HG02981 (cell line): ENCODE measurements at regions not wholly inside any gene's neighbourhood (a gene's known extent, or its start where the extent isn't known, plus 50 kb on each side); places are given as distances from the start of the nearest gene placed in this dataset.

Source experiments
- ATAC-seq: cut with Tn5 transposase; IDR thresholded peaks from one replicate; pipeline ENCODE4 v1.9.1; 2021; ENCODE audit warnings: mild to moderate bottlenecking, moderate library complexity; ENCODE audit not compliant: unreplicated experiment

DNA sequence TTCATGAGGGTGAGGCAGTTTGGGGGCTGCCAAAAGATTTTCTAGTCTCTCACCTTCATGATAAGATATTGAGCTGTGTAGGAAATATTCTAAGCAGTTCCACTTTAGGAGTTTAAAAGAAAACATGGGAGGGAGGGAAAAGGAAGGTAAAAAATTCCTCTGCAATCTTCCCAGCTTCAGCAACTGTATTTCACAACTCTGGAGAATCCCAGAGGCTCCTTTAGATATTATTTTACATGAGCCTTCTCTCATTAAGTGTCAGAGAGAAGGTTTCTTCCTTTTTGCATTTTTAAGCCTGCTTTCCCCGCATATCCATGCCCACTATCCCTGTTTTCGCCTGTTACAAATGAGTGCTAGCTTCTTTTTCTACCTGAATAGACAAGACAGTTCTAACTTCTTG, 289.4 kb downstream of the CHRM3 start:
- no peak for ATAC-seq

DNA sequence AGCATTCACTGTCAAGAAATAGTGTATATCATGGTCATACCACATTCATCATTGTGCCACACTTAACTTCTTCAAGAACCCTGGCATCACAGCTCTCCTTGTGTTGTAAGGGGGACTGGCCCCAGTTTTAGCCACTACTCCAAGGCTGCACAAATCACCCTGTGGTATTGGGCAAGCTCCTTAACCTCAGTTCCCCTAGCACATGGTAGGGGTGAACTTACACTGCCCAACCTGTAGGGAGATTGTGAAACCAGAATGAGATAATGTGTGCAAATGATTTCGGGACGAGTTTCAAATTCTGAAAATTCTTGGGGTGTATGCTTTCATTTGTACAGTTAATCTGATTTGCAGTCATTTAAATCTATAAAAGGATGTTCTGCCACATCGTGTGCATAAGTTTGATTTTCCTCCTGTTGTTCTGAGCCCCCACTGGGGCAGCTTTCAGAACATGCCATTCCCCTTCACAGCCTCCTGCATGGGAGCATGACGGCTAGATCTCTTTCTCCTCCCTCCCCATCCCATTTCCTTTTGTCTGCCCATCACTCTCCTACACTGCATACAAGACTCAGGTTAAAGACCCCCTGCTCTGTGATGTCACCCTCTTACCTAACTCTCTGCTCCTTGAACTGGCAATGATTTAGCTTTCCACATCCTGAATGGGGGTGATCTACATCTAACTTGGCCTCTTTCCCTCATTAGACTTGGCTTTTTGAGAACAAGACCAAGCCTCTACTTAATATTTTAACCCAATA, 290.3 kb downstream of the CHRM3 start:
- ATAC-seq, result no peak

DNA sequence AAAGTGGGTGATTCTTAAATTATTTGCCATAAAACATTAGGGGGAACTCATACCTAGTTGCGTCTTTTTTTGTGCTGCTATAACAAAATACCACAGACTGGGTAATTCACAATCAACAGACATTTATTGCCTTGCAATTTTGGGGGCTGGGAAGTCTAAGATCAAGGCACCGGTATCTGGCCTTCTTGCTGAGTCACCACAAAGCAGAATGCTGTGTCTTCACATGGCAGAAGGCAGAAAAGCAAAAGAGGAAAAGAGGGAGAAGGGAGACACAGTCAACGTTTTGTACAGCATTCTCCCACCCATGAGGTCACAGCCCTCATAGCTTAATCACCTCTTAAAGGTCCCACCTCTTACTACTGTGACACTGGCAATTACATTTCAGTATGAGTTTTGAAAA, 291.0 kb downstream of the CHRM3 start:
- no peak for ATAC-seq

DNA sequence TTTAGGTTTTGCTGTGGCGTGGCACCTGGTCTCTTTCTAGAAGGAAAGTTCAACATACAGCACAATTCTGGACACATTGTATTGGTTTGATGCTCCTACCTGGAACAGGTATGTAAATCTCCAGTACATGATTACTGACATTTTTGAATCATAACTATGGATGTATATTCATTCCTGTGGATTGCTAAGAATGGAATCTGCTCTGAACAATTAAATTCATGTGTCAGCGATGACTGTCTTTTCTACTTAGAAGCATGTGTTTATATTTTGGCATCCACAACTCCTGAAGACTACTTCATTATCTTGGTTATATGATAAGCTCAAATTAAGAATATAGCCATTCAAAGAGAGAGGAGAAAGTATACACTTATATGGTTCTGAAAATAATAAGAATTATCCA, 291.8 kb downstream of the CHRM3 start:
- ATAC-seq, result no peak

DNA sequence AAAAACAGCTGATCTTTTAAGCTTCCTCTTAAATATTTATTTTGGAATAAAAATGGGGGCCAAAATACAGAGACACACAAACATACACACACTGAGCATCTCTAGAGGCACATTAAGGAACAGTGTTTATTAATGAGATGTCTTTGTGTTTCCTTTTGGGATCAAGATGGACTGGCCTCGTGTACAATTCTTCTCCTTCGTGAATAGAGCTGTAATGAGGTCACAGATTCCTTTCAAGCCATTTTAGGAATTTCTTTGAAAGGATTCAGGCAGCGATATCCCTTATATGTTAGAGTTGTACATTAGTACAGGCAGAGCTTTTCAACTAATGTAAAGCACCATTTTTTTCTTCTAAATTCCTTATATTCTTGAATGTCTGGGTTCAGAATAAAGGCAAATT, 295.7 kb downstream of the CHRM3 start:
- no peak for ATAC-seq

DNA sequence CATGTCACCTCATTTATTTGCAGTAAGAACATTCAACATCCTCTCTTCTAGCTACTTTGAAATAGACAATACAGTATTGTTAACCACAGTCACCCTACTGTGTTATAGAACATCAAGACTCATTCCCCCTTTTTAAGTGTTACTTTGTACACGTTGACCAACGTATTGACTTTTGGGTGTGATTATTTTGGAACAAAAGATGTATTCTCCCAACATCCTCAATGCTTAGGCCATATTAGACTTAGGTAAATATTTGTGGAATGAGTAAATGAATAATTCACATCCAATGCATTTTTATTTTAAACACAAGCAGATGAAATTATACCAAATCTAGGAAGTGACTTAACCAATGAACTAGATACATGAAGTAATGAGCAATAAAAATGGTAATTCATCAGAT, 296.6 kb downstream of the CHRM3 start:
- ATAC-seq, result no peak

DNA sequence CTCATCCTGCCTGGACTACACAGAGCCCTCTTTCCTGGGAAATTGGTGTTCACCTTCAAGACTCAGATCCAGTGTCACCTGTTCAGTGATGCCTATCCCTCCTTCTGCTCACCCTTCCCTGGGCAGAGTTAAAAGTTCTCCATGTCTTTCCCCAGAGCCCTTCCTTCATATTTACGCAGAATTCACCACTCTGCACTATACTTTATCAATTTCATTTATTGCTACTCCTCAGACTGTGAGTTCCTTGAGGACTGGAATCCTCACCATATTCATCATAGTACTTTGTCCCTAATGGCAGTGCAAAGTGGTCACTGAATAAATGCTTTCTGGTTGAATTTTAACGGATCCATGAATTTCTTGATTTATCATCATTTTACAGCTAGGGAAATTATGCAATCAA, 300.0 kb downstream of the CHRM3 start:
- no peak for ATAC-seq

DNA sequence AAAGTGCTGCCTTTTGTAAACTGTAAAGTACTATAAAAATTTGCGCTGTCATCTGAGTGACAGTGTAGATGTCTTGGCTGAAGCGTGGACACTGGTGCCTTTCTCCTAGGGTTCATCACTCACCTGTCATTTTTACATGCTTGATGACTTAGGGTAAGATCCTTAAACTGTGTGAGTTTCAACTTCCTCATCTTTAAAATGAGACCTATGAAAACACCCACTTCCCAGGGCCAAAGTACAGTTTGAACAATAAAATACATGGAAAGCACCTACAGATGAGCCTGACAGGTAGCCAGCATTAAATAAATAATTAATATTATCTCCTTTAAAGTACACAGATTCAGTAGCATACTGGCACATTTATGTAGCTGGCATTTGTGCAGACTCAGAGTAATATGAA, 309.9 kb downstream of the CHRM3 start:
- no peak for ATAC-seq

DNA sequence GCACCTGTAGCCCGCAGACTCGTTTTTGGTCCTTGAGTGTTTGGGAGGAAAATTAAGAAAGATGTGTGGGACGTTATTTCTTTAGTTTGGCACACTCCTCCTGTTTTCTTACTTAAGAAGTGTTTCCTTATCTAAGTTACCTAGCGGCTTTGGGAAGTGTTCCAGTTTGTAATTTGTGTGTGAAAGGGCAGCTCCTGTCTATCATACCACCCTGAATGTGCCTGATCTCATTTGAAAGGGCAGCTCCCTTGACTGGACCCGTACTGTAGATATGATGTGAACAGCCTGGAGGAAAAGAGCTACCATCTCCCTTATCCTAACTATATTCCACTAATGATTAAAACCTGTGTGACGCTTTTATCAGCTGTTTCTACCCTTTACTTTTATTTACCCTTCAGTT, 314.3 kb downstream of the CHRM3 start:
- no peak for ATAC-seq

DNA sequence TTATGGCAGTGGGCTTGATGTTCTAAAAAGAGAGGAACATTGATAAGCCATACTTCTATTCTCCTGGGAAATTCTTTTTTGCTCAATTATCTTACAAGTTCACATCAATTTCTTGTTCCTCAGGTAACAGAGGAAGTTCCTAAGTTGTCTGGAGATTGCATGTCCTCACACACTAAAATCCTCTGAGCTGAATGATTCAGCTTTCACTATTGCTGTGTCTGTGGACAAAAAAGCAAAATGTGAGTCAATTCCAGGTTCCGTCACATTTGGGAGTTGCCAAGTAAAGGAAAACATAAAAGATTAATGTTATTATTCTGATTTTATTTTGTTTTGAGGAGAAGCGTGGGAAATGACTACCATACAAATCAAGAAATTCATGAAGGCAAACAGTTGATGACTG, 316.7 kb downstream of the CHRM3 start:
- ATAC-seq, result no peak

DNA sequence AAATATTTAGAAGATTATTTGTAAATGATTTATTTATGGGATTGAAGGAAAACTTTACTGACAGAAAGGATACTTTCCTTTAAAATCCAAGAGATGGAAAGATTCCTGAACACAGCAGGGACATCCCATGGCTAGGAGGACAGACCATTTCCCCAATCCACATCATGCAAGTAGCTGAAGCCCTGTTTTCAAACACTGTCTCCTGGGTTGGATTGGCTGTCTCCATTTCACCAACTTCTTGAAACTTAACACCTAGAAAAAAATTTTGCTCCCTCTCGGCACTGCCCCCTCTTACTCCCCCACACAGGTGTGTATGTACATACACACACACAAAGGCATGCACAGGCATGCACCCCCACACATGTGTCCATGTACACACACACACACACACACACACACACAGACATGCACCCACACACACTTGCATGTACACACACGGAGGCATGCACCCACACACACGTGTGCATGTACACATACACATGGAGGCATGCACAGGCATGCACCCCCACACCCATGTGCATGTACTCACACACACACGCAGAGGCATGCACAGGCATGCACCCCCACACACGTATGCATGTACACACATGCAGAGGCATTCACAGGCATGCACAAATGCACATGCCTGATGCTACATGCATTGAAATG, 320.0 kb downstream of the CHRM3 start:
- ATAC-seq, result no peak

DNA sequence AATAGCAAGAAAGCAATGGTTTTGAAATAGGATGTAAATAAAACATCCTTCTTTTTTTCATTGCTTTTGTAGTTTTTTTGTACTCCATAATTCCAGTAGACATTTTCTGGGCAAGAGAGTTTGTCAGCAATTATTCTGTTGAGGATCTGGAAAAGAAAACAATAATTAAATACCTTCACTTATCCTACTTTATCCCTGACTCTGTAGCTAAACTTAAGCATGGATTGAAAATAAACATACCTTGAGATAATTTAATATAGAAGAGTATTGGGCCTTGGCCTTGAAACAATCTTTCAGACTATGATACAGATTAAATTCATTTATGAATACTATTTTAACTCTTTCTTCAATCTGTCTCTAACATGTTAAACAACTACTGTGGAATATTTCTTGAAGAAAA, 321.2 kb downstream of the CHRM3 start:
- no peak for ATAC-seq

DNA sequence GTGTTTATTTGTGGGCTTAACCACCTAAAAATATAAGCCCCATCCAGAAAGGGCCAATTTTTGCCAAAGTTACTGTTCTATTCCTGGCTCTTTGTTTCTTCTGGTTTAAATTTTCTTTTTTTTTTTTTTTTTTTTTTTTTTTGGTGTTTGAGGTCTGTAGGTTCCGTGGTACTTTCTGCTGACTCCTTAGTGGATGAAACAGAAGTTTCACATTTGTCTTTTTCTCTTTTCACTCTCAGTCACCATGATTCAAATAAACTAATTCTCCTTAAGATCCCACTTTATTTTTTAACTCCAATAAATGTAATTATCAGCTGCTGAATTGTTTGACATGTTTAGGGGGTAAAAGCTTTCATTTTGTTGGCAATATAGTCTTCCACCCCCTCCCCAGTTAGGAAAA, 322.3 kb downstream of the CHRM3 start:
- no peak for ATAC-seq

DNA sequence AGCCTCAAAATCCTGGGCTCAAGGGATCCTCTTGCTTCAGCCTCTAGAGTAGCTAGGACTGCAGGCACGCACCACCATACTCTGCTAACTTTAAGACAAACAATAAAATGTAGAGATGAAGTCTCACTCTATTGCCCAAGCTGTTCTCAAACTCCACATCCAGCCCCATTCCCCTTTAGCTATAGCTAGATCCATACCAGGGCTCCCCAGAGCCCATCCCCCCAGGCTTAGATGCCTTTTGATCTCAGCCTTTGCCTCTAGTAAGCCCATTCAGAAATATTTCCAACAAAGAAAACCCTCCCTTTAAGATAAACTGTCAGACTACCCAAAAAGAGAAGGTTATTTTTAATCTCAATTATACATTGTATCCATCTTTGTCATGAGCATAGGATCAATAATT, 325.4 kb downstream of the CHRM3 start:
- ATAC-seq, result no peak

DNA sequence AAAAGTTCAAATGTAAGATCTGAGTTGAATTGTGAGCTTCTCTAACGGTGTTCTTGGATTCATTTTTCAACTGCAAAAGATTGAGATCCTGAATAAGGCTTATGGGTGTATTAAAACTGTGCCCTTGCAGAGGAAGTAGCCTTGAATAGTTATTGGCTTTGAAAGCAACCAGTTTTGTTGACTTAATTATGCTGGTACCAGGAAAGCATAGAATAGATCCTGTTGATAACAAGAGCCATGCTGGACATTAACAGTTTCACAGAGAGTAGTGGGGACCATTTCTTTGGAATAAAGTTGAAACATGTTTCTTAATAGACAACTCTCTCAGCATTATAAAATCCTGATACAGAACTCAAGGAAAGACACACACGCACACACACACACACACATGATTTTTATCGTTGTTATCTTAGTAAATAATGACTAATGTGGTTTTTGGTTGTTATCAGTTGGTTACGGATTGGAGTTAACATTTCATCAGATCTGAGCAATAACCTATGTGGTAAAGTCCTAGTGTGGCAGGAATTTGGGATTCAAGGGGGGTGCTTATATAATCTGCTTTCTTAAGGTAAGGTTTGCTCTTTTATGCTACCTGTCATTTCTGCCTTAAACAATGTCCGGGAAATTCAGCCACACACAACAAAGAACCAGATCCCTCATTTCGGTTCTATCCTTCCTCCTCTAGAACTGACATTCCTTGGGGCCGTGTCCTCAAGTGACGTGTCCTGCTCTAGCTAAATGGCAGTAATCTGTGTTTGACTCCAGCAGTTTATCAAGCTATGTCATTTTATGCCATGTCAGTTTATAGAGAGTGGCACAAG, 330.9 kb downstream of the CHRM3 start:
- no peak for ATAC-seq

DNA sequence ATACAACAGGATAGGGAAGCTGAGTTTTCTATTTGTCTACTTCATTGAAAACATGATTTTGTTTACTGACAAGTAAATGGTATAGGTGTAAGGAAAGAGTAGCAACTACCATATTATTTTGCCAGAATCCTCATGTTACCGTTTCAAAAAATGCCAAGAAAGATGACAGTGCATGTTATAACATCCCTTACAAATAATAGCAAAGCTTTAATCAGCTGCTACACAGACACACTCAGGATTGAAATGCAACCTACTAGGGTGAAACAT, 331.5 kb downstream of the CHRM3 start:
- no peak for ATAC-seq

DNA sequence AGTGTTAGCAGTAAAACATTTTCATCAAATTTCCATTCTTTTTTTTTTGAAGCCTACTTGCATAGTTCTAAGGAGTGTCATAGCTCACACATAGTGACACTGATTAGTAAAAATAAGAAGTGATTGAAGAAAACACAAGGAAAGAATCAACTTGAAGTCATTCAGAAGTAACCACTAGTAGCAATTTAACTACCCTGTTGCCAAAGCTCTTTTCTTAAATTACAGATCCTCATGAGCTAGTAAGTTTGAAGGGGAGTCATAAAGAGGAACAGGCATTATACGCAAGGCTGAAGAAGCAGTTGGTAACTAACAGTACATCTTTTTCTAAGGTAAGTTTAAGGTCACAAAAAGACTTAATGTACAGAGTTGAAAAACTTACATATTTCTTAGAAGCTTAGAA, 332.2 kb downstream of the CHRM3 start:
- ATAC-seq, result no peak

DNA sequence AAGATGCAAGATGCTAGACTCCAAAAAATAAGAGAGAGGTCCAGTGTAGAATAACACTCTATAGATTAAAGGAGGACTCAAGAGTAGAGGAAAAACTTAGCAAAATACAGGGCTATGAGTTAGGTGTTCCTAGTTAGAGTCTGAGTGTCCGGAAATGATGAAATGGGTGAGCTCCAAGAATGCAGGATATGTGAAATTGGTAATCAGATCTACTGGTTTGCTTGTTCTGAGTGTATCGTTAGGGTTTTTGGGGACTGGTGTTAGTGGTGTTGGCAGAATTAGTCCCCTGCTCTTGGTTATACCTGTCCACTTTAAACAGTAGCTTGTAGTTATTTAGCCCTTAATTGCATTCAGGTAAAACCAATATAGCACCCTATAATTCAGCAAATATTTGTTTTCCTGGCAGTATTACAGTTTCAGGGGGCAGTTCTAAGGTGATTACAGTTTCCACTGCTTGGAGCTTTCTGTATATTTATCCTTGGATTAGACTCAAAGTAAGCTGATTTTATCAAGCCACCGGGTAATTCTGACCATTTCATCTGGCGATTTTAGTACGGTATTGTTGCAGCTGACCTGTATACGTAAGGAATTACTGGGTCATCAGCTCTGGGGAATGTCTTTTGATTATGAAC, 332.7 kb downstream of the CHRM3 start:
- ATAC-seq, result no peak

DNA sequence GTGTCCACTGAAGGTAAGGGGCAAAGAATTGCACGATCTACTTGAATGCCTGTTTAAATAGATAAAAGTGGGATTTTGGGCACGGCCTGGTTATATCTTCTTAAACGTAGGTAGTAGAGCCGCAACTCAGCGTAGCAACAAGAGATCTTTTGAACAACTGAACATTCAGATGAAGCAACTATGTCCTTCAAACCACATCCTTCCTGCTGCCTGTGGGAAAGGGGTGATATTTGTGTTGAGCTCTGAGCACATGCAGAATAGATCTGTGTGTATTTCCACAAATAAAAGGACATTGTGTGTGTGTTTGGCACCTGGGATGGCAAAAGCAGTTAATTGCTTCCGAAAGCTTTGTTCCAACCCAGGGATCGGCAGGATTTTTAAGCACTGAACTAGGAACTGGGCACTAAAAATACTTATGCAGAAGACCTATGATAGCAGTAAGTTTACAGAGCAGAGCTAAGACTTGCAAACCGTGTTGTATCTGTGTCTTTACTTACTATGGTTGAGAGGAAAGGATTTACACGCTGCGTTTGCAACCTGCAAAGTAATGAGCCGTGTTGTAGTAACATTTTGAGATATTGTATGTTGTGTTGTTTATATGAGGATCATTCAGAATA, 333.4 kb downstream of the CHRM3 start:
- ATAC-seq, result peak; percentile 54

DNA sequence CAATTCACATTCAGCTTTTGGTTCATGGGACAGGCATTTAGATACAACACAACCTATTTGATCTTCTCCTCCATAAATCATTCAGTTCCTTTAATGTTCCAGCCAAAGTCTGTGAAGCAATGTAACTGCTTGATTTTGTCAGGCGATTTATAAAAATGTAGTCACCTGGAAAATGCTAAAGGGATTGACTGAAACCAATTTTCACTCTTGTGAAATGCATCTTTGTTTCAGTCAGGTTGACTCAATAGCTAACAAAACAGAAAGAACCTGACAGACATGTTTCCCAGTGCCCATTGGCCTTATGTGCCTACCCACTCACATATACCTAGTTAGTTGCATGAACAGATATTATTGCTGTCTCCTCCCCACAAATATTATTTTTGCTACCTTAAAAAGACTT, 335.7 kb downstream of the CHRM3 start:
- no peak for ATAC-seq

DNA sequence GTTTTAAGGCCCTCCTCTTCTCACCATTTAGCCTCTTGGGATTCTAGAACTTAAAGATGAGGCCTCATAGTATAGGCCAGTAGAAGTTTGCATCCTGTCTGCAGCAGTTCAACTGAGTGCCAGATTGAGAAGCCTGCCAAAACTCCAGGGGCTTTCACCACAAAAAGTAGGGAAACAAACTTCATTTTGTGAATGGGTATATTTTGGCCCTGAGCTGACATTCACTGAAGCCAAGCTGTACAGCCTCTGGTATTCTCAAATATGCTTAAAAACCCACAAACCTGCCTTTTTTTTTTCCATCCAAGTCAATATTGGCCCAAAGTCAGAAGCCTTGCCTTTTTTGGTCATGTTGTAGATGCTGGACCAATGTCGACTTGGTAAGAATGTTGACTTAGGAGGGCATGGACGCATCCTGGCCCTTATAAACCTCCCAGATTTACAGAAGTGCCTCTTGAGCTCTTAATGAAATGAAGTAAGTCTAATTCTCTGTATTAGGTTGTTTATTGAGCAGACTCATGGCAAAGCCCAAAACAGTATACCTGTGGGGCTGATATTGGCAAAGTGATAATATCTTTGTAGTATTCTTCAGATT, 337.5 kb downstream of the CHRM3 start:
- ATAC-seq, result no peak
